IMR-90 (cell line): ENCODE measurements at regions not wholly inside any gene's neighbourhood (a gene's known extent, or its start where the extent isn't known, plus 50 kb on each side); places are given as distances from the start of the nearest gene placed in this dataset.

Source experiments
- ATAC-seq: fragments of 200-7000 bp; cut with Tn5 transposase; 2 replicates; pipeline ENCODE4 v1.9.1; 2020; ENCODE audit warnings: low read depth, mild to moderate bottlenecking, moderate library complexity
- BruUV-seq: library from RNA; stranded (reverse); fragments of 400-500 nt; replicated peaks from 2 replicates; lab custom pipeline; 2021; lab: Mats Ljungman, UMichigan
- CTCF ChIA-PET: fragments of 300-600 bp; formaldehyde crosslinking; extraction: SDS; loops from one replicate; lab custom pipeline; 2021; ENCODE audit warnings: antibody characterized with exemption; lab: Yijun Ruan, JAX
- POLR2A ChIA-PET: fragments of 300-600 bp; sonication (Branson Sonifier 250); formaldehyde crosslinking; loops from one replicate; lab custom pipeline; 2022; ENCODE audit warnings: antibody characterized with exemption; ENCODE audit not compliant: unreplicated experiment; lab: Charles Lee
- DNase-seq: peaks from one replicate; pipeline ENCODE4 v3.0.0; 2013
- H2AFZ ChIP-seq: replicated peaks from 2 replicates; pipeline ENCODE3; 2013; ENCODE audit warnings: low read length, mild to moderate bottlenecking; ENCODE audit not compliant: poor library complexity
- H2AK5ac ChIP-seq: 2 replicates; pipeline ENCODE4 v1.6.1; 2013; ENCODE audit warnings: low read depth, low read length, inconsistent platforms
- H2AK9ac ChIP-seq: replicated peaks from 2 replicates; pipeline ENCODE3; 2013; ENCODE audit warnings: mild to moderate bottlenecking, low read depth, low read length, moderate library complexity; ENCODE audit not compliant: poor library complexity
- H2BK120ac ChIP-seq: 2 replicates; pipeline ENCODE4 v1.6.1; 2013; ENCODE audit warnings: low read depth, low read length, inconsistent platforms
- H2BK15ac ChIP-seq: 3 replicates; pipeline ENCODE4 v1.6.1; 2013; ENCODE audit warnings: low read depth, low read length, inconsistent platforms
- H2BK20ac ChIP-seq: 2 replicates; pipeline ENCODE4 v1.6.1; 2013; ENCODE audit warnings: low read depth, mild to moderate bottlenecking, inconsistent platforms, low read length, moderate library complexity
- H2BK5ac ChIP-seq: 2 replicates; pipeline ENCODE4 v1.6.1; 2013; ENCODE audit warnings: mild to moderate bottlenecking, low read depth, low read length, inconsistent platforms; ENCODE audit not compliant: poor library complexity, severe bottlenecking
- H3K14ac ChIP-seq: replicated peaks from 2 replicates; pipeline ENCODE4 v1.6.1; 2013; ENCODE audit warnings: low read depth, low read length, inconsistent platforms
- H3K18ac ChIP-seq: 2 replicates; pipeline ENCODE4 v1.6.1; 2013; ENCODE audit warnings: low read depth, low read length, control low read depth
- H3K23ac ChIP-seq: 2 replicates; pipeline ENCODE4 v1.6.1; 2013; ENCODE audit warnings: low read depth, low read length, inconsistent platforms
- H3K27ac ChIP-seq: 2 replicates; pipeline ENCODE4 v1.5.1; 2013; ENCODE audit warnings: mild to moderate bottlenecking, control low read depth, low read length; ENCODE audit not compliant: insufficient read depth
- H3K27me3 ChIP-seq: 2 replicates; pipeline ENCODE4 v1.6.1; 2013; ENCODE audit warnings: low read length; ENCODE audit not compliant: control insufficient read depth, insufficient read depth
- H3K36me3 ChIP-seq: 2 replicates; pipeline ENCODE4 v1.6.1; 2013; ENCODE audit warnings: low read length, mixed read lengths; ENCODE audit not compliant: control insufficient read depth, insufficient read depth
- H3K4ac ChIP-seq: 2 replicates; pipeline ENCODE4 v1.6.1; 2013; ENCODE audit warnings: low read depth, low read length, inconsistent platforms
- H3K4me1 ChIP-seq: 2 replicates; pipeline ENCODE4 v1.6.1; 2013; ENCODE audit warnings: low read length, mixed read lengths; ENCODE audit not compliant: control insufficient read depth, insufficient read depth
- H3K4me2 ChIP-seq: 2 replicates; pipeline ENCODE4 v1.6.1; 2013; ENCODE audit warnings: low read depth, mild to moderate bottlenecking, control low read depth, low read length, moderate library complexity
- H3K4me3 ChIP-seq: 2 replicates; pipeline ENCODE4 v1.5.1; 2013; ENCODE audit warnings: low read depth, mild to moderate bottlenecking, control low read depth, low read length, moderate library complexity; ENCODE audit not compliant: insufficient read depth
- H3K56ac ChIP-seq: 2 replicates; pipeline ENCODE4 v1.6.1; 2013; ENCODE audit warnings: low read length, inconsistent platforms; ENCODE audit not compliant: insufficient read depth; ENCODE audit errors: extremely low read depth
- H3K79me1 ChIP-seq, 2 experiments: 2 replicates each; pipeline ENCODE4 v1.6.1; 2013; ENCODE audit warnings: low read length in 2 of 2, inconsistent platforms in 1 of 2, low read depth in 1 of 2
- H3K9ac ChIP-seq: 2 replicates; pipeline ENCODE4 v1.6.1; 2013; ENCODE audit warnings: low read depth, low read length, control low read depth
- H3K9me1 ChIP-seq: 2 replicates; pipeline ENCODE4 v1.6.1; 2013; ENCODE audit warnings: low read length, inconsistent platforms; ENCODE audit not compliant: insufficient read depth
- H3K9me3 ChIP-seq: 2 replicates; pipeline ENCODE4 v1.6.1; 2013; ENCODE audit warnings: low read length; ENCODE audit not compliant: control insufficient read depth, insufficient read depth
- H4K20me1 ChIP-seq: 2 replicates; pipeline ENCODE4 v1.6.1; 2013; ENCODE audit warnings: low read length, inconsistent platforms; ENCODE audit not compliant: insufficient read depth
- H4K5ac ChIP-seq: 2 replicates; pipeline ENCODE4 v1.6.1; 2013; ENCODE audit warnings: mild to moderate bottlenecking, low read depth, low read length, control low read depth
- H4K8ac ChIP-seq, 2 experiments: 2 replicates each; pipeline ENCODE4 v1.6.1; 2013; ENCODE audit warnings: low read depth in 2 of 2, low read length in 2 of 2, control low read depth in 1 of 2, inconsistent platforms in 1 of 2
- H4K91ac ChIP-seq: 2 replicates; pipeline ENCODE4 v1.6.1; 2013; ENCODE audit warnings: low read depth, low read length, inconsistent platforms; ENCODE audit not compliant: insufficient read depth
- BHLHE40 ChIP-seq: fragments of 150-350 bp; IDR thresholded peaks from 2 replicates; pipeline ENCODE4 v1.6.1; 2016; ENCODE audit warnings: mild to moderate bottlenecking, low read depth, low read length
- CEBPB ChIP-seq: IDR thresholded peaks from 2 replicates; pipeline ENCODE4 v1.6.1; 2012; ENCODE audit warnings: low read depth, low read length, improper control_type of control experiment
- CHD1 ChIP-seq: IDR thresholded peaks from 2 replicates; pipeline ENCODE4 v1.6.1; 2012; ENCODE audit warnings: low read depth, low read length, improper control_type of control experiment
- CTCF ChIP-seq: conservative IDR thresholded peaks from 2 replicates; pipeline ENCODE4 v1.5.1; 2012; ENCODE audit warnings: mild to moderate bottlenecking, low read depth, low read length, improper control_type of control experiment
- FOS ChIP-seq: fragments of 150-350 bp; IDR thresholded peaks from 2 replicates; pipeline ENCODE4 v1.6.1; 2016; ENCODE audit warnings: low read depth, low read length
- MAFK ChIP-seq: IDR thresholded peaks from 2 replicates; pipeline ENCODE4 v1.6.1; 2012; ENCODE audit warnings: low read depth, low read length, improper control_type of control experiment
- NFE2L2 ChIP-seq: fragments of 150-350 bp; IDR thresholded peaks from 2 replicates; pipeline ENCODE4 v1.6.1; 2016; ENCODE audit warnings: low read depth, mild to moderate bottlenecking, low read length
- POLR2A ChIP-seq: IDR thresholded peaks from 2 replicates; pipeline ENCODE4 v1.6.1; 2012; ENCODE audit warnings: mild to moderate bottlenecking, low read depth, low read length
- RAD21 ChIP-seq: IDR thresholded peaks from 2 replicates; pipeline ENCODE4 v1.6.1; 2012; ENCODE audit warnings: low read length, improper control_type of control experiment
- RCOR1 ChIP-seq: IDR thresholded peaks from 2 replicates; pipeline ENCODE4 v1.6.1; 2012; ENCODE audit warnings: mild to moderate bottlenecking, low read length, improper control_type of control experiment; ENCODE audit not compliant: insufficient replicate concordance
- RFX5 ChIP-seq: IDR thresholded peaks from 2 replicates; pipeline ENCODE4 v1.8.0; 2012; ENCODE audit warnings: low read depth, mild to moderate bottlenecking, low read length, moderate library complexity
- SMC3 ChIP-seq: fragments of 150-350 bp; IDR thresholded peaks from 2 replicates; pipeline ENCODE4 v1.6.1; 2016; ENCODE audit warnings: low read depth, mild to moderate bottlenecking, antibody characterized with exemption, low read length, moderate library complexity
- USF2 ChIP-seq: fragments of 150-350 bp; IDR thresholded peaks from 2 replicates; pipeline ENCODE4 v1.6.1; 2017; ENCODE audit warnings: mild to moderate bottlenecking, antibody characterized with exemption, low read length, low read depth
- WGBS, 2 experiments: methylation state at CpG; one replicate each; pipeline versions ENCODE4 v1.1.5 to v1.1.7; 2013; ENCODE audit warnings: missing lambda C conversion rate in 2 of 2; ENCODE audit not compliant: insufficient read length in 1 of 2; ENCODE audit errors: extremely low coverage in 2 of 2; 5-methylcytosine and 5-hydroxymethylcytosine counted together
- dilution Hi-C: fragments of 300-500 bp; cut with HindIII; formaldehyde crosslinking; loops from one replicate; pipeline ENCODE4 v1.14.3; 2018; ENCODE audit warnings: low sequenced_read_pairs; ENCODE audit not compliant: unreplicated experiment
- in situ Hi-C: fragments of 300-500 bp; cut with MboI; formaldehyde crosslinking; loops from 3 replicates; pipeline ENCODE4 v1.14.3; 2019; ENCODE audit warnings: low sequenced_read_pairs, inconsistent platforms, mixed read lengths
- intact Hi-C: fragments of 100-400 bp; cut with micrococcal nuclease; formaldehyde crosslinking; loops from 2 replicates; pipeline ENCODE4 v1.10.0; 2022

- dilution Hi-C loops (no loop called here), in situ Hi-C loops (no loop called here), intact Hi-C loops (no loop called here)
- Histone ChIP-seq H3K79me1 (no peaks in the 10 kb centered on the region), H2BK120ac (no peak overlapping the region), H2BK5ac (no peak overlapping the region), H3K4me2 (no peak overlapping the region), H4K8ac (no peak overlapping the region), H3K27ac (no peak overlapping the region), H2AK9ac (no peak overlapping the region), H3K9me1 (no peaks in the 10 kb centered on the region), H2AFZ (no peak overlapping the region), H3K56ac (no peak overlapping the region), H3K4ac (no peak overlapping the region), H3K23ac (no peak overlapping the region), H3K4me1 (no peaks in the 10 kb centered on the region), H4K5ac (no peak overlapping the region), H4K20me1 (no peaks in the 10 kb centered on the region), H2BK20ac (no peak overlapping the region), H2BK15ac (no peak overlapping the region), H3K27me3 (no peaks in the 10 kb centered on the region), H2AK5ac (no peak overlapping the region), H3K9me3 (peaks cover 8% of the 10 kb centered on the region), H4K91ac (no peak overlapping the region), H3K14ac (no peak overlapping the region), H3K36me3 (no peaks in the 10 kb centered on the region), H3K4me3 (no peak overlapping the region), H3K18ac (no peak overlapping the region), H3K9ac (no peak overlapping the region)
- ATAC-seq (no peak), DNase-seq (no peak)
- BruUV-seq, result no TSS peak
- TF ChIP-seq RCOR1, result no peak
- TF ChIP-seq FOS, result no peak
- no peak for TF ChIP-seq RFX5
- TF ChIP-seq NFE2L2, result no peak
- TF ChIP-seq RAD21, result no peak
- TF ChIP-seq POLR2A, result no peak
- TF ChIP-seq CEBPB, result no peak
- TF ChIP-seq BHLHE40, result no peak
- TF ChIP-seq USF2, result no peak
- no peak for TF ChIP-seq CTCF
- TF ChIP-seq MAFK, result no peak
- no peak for TF ChIP-seq CHD1
- no peak for TF ChIP-seq SMC3
- 17% methylated on average over 1 of the region's 7 CpGs; no CpG with 5 or more reads in 1 of the 2 experiments for WGBS, 2 experiments
- ChIA-PET POLR2A (no interaction called here), CTCF (no interaction called here)
These were observed 375.0 kb downstream of the RNF144A start for GRCh38 chr2:7292154-7292691.
